Germinal center (tissue), 1 donor: ENCODE measurements at regions not wholly inside any gene's neighbourhood (a gene's known extent, or its start where the extent isn't known, plus 50 kb on each side); places are given as distances from the start of the nearest gene placed in this dataset.

Source experiments
- DNase-seq: peaks from one replicate; pipeline ENCODE4 v3.0.0; 2012; ENCODE audit warnings: mixed read lengths, low spot score

DNA sequence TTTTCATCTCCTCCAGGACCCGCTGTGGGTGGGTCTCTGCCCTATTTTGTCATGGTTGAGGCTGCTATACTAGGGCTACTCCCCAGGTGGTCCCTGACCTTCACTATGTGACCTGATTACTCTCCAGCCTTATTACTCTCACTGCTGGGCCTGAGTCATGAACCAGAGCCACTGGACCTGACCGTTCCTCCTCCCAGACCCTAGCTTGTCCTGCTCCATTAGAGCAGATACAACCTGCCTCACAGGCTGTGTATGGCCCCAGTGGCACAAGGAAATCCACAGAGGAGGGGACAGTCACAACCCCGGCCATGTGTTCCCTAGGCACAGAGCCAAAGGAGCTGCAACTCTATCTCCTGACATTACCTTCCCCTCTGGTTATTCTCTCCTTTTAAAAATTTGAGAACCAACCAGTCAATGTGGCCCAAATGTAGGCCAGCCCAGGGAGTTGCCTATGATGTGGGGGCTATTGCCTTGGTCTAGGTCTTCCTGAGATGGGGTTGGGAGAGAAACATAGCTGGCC is 96.0 kb upstream of the FSTL4 start:
- no peak for DNase-seq

DNA sequence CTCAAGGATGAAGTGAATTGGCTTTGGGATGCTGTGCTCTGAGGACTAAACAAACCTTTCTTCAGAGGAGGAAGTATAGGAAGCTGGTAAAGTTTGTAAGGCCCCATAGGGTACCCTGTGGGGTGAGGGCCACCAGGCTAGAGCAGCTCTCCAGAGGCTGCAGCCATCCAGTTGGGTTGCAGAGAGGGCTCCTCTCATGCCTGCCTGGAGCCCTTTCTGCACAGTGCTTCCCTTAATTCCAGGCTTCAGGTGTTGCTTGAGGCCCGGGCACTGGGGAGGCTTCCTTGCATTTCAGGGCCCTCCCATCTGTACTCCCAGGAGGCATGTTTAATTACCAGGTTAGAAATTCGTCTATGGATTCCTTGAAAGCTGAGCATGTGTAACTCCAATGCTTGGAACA is 95.3 kb upstream of the FSTL4 start:
- DNase-seq = no peak

DNA sequence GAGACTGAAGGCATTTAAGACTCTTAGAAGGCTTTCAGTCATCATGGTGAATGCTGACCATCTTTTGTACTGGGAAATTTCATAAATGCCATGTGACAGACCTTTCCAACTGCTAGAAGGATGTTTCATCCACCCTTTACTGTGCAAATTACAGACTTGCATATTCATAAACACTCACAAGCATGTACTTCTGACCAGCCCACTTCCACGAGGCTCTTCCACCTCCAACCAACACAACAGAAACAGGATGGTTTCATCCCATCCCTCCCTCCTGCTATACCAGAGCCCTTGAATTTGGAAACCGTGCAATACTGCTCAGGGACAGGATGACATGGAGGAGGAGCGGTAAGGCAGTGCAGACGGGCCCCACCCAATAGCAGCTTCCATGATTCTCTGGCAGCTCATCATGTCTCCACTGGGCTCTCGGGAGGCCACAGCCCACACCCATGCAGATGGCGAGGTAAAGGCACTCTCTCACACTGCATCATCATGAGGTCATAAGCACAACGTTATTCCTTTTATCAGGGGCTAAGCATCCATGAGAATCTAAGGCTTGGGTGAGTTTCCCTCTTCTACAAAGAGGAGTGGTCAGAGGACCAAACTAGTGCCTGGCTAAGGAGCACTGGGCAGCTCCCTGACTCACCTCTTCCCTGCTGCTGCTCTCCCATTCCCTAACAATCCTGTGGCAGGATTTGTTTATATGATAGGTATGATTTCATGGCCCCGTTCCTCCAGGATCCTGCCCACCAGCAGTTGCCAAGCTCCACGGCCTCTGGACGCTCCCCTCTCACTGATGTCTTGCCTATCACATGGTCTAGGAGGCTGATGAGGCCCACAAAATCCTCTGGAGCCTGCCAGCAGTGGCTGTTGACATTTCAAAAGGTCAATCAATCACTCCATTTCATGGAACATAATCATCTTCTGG is 94.4 kb upstream of the FSTL4 start:
- no peak for DNase-seq

DNA sequence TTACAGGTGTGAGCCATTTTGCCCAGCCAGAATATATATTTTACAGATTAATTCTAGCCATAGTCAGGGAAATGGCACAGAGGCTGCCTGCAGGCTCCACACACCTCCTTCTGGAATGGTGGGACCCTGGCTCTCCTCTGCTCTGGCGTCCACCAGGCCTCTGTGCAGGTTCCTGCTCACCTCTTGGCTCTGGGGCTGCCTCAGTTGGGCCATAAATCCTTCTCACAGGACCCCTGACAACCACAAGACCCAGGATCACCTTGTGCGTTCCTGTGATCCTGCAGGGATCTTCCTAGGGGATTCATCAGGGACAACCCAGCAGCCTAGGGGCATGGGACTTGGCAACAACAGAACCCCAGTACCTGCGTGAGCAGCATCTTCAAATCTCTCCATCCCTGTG is 93.0 kb upstream of the FSTL4 start:
- DNase-seq = no peak

DNA sequence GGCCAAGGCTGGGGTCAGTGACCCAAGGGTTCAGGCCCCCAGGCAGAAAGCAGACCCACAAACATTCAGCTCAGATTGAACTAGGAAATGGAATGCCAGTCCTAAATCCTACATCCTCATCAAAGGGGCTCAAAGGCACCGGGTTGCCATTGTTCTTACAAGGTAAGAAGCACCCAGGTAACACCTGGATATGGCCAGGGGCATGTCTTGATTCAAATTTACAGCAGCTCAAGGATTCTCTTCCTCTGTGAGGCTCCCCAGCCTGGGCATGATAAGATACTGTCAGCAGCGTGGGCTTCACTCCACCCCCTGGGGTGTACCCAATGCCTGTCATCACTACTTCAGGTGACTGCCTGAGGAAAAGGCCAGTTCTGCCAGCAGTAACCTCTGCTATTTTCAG is 92.1 kb upstream of the FSTL4 start:
- no peak for DNase-seq

DNA sequence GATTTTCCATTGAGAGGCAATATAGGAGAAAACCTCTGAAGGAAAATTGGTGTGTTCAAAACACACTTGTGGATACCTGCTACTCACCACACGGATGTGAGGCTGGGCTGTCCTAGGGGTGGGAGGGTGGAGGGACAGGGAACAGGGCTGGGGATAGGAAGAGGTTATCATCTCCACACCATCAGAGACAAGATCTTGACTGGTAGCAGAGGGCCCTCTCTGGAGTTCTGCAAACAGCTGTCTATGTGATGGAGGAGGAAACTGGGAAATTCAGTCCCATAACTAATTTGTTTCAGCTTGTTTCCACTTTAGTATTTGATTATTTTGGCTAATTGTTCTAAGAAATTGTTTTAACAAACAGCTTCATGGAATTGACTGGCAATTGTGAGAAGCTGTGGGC is 91.6 kb upstream of the FSTL4 start:
- no peak for DNase-seq

DNA sequence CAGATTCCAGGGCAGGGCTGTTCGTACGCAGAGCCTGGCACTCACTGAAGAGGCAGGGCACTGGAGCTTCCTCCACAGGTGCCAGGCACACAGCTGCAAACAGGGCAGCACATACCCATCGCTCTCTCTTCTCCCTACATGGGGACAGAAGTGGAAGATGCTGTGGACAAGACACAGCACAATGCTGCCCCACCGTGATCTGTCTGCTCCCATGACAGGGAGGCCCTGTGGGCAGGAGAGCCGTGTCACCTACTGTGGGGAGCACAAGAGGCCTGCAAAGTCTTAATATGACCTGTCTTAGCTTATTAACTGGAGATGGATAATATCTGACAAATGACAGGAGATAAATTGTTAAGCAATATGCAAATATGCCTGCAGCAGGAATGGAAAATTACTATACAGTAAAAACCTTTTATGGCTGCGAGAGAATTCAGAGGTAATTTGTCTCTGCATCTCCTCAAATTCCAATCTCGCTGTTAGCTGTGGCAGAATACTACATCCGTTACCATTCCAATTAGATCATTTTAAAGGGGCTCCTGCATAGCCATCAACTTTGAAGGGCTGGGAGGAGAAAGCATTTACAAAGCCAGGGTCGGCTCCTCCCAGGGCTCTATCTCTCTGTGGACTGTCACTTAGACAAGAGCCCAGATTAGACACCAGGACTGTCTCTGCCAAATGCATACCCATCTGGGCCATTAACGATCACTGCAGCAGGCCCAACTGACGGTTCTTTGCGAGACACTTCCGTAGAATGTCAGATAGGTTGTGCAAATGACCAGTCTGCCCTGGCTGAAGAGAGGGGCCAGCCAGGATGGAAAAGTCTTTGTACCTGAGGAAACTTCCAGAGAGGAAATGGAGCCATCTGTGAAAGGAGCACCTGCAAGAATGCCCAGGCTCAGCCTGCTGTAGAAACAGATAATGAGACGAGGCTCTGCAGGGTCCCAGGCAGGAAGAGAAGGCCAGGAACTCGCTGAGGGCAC is 90.7 kb upstream of the FSTL4 start:
- DNase-seq = no peak

DNA sequence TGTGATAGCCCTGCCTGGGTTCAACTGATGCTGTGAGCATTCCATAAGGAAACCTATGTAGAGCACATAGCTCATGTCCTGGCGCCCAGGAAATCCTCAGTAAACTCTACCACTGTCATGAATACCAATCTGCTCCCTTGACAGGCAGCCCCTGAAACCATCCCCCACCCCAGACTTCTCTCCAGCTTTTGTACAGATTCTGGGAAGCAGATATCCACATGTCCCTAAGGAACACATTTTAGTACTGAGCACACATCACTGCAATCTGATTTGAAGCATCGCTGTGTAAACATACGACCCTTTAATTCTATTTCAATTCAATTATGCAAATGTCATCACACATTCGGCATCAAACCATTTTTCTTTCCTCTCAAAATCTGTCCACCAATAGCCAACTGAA is 89.5 kb upstream of the FSTL4 start:
- no peak for DNase-seq

DNA sequence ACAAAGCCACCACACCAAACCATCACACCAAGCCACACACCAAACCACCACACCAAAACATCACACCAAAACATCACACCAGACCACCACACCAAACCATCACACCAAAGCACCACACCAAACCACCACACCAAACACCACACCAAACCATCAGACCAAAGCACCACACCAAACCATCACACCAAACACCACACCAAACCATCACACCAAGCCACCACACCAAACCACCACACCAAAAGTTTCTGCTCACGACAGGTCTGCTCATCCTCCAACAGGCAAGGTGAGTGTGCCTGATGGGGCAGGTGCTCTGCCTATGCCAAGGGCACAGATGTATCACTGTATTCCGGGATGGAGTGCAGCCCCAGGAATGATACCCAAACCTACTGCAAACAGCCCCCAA is 87.9 kb upstream of the FSTL4 start:
- no peak for DNase-seq

DNA sequence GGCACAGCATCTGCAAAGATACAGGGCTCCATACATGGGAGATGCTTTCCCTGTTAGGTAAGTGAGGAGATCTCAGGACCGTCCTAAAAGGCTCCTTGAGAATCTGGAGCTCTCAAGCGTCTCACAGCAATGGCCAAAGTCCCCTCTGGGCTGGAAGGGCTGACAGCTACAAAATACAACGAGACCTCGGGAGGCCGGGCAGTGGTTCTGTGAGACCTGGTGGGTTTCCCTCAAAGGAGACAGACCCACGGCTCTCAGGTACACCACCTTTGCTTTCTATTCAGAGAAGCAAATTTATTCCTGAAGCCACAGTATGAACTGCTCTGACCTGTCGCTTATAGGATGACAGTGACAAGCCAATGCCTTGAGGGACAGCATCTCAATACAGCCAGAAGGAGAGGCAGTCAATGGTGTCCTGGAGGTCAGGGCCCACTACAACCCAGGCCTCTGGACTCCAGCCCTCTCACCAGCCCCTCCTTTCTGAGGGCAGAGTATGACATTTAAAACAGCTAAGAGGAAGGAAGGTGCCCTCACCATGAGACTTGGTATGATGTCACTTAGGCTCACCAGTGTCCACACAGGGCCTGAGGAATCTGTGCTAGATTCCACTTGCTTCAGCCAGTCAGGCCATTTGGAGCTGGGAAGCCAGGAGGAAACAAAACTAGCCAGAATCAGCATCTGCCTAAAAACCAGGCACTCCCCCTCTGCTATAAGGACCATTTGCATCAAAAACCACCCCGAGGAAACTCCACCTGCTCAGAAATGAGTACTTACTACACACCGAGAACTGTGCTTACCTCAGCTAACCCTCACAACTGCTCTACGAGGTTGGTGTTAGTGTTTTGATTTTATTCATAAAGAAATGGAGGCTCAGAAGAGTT is 86.5 kb upstream of the FSTL4 start:
- DNase-seq = no peak

DNA sequence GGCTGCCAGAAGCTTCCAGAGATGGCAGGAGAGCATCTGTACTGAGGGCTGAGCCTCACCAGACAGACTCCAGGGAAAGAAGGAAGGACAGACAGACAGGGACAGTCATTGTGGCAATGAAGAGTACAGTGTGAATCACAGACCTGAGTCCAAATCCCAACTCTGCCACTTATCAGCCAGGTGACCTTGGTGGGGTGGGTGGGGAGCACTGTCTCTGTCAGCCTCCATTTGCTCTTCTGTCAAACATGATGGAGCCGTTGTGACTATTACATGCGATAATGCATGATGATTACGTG is 85.9 kb upstream of the FSTL4 start:
- DNase-seq = no peak

DNA sequence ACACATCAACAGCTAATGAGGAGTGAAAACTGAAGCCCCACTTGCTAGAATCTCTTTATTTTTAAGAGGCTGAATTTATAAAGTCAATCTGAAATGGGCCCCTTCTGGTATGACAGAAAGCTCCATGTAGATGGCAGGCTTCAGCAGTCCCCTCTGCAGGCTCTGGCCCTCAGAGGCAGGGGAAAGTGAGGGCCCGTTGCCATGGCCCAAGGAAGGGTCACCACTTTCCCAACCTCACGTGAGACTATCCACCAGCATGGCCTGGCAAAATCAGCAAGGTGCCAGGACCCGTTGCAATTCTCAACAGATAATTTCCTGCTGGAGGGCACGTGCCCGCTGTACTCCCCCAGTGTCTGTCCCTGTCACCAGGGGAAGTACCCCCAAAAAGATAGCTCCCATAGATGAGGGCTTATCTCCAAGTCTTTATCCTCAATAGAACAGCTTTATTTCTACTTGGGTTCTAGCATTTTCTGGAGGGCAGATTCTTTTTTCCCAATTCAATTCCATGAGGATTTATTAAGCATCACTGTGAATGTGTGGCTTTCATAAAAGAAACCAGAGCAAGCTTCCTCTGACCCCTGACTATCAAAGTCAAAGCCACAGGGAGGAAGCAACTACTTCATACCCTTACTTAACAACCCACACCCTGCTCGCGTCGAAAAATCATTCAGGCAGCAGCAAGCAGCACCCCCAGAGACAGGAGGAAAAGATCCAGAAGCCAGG is 85.4 kb upstream of the FSTL4 start:
- no peak for DNase-seq

DNA sequence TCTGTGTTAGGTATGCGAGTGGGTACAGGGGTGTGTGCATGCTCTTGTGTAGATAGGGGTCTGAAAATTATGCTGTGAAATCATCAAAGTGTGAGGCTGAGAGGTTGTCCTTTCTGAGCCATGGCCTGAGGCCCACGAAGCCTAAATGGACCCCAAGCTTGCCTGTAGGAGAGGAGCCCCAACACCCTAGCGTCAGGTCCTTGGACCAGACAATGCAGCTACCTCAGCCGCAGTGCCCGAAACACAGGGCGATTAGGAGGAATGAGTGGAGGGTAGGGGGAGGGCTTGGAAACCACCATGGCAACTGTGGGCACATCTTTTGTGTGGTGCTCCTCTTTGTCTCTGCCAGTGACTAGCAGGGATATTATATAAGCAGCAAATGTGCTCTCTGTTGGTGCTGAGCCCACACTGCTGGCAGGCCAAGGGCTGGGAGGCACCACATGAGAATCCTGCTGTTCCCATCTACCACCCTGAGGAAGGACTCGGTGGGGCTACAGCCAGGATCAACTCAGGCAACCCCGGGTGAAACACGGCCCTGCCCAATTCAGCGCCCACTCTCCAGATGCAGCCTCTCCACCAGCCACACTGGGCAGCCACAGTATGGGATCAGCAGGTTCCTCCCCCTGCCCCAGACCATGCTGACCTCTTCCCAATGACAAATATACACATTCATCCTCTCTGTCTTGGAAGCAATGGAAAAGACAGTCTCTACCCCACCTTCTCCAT is 84.6 kb upstream of the FSTL4 start:
- no peak for DNase-seq

DNA sequence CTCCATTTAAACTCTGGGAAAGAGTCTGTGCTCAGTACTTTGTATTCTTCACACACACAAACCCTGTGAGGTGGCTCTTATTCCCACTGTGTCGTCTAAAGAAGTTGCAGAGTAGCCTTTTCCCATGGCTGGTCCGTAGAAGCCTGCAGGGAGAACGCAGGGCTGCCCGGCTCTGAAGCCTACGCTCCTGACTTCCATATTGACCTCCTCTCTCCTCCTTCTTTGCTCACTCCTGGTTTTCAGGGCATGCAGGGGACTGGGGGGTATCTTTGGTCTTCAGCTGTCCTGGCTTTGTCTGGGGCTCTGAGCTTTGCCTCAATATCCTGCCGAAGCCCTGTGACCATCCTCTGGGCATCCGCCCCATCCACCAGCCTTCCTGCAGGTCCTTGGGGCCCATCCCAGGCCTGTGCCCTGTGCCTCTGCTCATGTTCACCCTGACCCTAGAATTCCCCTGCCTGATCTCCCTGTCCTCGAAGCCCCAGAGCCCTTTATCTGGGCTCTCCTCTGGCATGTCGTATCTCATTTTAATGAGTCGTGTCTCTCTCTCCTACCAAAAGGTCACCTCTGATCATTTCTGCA is 83.8 kb upstream of the FSTL4 start:
- no peak for DNase-seq

DNA sequence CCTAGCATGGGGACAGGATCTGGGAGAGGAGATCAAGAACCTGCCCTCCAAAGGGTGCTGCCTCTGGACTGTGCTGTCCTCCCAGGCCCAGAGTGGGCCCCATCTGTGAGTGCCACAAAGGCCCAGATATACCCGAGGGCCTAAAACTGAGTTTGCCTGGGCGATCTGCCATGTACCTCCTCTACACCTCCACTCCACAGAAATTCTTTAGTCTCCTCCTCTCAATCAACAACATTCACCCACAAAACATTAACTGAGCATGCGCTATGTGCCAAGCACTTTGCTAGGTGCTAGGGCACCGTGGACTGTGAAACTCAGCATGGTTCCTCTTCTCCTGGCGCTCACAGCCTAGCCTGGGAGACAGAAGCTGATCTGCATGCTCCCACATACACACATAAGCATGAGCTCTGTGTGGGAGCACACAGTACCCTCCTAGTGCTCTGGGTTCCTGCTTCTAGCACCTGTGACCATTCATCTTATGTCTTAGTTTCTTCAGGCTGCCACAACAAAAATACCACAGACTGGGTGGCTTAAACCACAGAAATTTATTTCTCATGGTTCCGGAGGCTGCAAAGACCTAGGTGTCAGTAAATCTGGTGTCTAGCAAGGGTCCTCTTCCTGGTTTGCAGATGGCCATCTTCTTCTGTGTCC is 82.0 kb upstream of the FSTL4 start:
- DNase-seq = no peak

DNA sequence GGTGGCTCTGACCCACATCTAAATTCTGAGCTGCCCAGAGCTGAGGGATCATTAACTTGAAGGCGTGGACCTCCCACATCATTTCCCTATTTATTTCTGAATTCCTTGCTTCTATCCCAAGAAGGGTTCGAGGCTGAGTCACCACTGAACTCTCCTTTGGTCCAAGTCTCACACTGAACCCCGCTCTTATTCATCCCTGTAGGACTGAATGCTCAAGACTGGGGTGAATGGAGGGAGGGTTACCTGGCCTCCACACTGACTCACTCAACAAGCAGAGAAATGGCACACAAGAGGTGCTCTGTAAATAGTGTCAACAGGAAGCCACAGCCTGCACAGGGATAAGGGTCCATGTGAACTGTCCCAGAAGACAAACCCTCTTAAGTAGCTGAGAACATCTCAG is 79.1 kb upstream of the FSTL4 start:
- no peak for DNase-seq

DNA sequence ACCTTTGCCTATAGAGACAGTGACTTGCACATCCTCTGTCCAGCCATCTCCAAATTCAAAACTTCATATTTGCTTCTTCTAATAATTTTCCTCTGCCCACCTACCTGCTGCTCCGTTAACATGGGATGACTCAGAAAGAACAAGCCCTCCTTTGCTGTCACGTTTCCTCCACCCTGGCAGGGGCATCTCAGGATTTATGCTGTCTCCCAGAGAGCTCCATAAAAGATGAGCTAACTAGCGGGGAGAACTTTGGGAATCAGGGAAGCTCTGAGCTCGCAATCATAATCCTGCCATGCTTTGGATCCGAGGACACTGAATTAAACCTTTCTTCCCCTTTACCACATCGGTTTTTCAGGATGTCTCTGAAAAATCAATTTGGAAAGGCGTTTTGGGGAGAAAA is 78.4 kb upstream of the FSTL4 start:
- no peak for DNase-seq

DNA sequence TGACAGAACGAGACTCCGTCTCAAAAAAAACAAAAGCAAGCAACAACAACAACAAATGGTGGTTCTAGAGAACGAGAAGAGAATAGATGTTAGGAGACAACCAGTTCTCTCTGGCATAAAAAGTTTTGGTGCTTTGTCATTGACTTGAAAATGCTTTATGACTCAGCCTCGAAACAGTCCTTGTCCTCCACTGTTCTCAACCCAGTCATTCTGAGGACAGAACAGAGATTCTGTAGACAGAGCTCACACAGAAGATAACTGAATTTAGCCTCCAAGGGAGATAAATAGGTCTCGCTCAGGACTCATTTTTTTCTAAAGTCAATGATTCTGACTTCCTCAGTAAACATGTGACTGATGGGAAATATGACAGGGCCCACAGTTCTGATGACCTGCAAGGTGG is 76.0 kb upstream of the FSTL4 start:
- DNase-seq = no peak

DNA sequence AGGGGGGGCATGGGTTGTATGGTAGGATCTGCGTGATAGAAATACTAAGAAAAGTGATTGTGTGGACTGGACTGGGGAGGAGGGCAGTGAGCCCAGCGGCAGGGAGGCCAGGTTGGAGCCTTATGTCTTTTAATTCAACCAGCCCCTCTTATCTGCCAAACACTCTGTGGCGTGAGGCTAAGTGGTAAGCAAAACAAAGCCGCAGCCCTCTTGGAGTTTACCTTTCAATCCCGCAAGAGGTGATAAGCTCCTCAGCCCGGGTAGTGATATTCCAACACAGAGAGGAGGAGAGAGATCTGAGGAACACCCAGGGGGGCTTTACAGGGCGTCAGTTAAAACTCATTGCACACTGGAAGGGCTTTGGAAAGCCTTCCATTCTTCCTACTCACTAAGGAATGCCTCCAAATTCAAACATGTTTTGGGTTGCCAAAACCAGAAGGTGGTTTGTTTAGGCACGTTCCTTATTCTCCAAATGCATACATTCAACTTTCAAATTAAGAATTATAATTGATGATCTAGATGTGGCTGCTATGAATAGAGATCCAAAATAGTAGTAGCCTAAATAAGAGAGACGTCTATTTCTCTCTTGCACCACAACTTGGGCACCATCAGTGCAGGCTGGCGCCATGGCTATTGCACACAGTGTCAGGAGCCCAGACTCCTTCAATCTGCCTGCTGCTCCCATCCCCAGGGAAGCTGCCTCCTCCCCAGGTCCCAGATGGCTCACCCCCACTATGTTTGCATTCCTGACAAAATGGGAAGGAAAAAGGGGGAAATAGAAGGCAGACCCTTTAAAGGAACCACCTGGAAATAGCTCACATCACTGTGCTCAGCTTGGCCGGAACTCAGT is 75.1 kb upstream of the FSTL4 start:
- no peak for DNase-seq
